ENCODE measurements at regions not wholly inside any gene's neighbourhood (a gene's known extent, or its start where the extent isn't known, plus 50 kb on each side); places are given as distances from the start of the nearest gene placed in this dataset.

GRCh38 chr6:164345806-164346496 is 931.4 kb downstream of the QKI start:
- no peaks in the 10 kb centered on the region for H4K20me1 ChIP-seq (ENCODE audit: insufficient read depth)
- H3K9ac ChIP-seq (ENCODE audit: low read length): no peak overlapping the region
- no peaks in the 10 kb centered on the region for H3K4me1 ChIP-seq (ENCODE audit: control insufficient read depth in 1 of 2, insufficient read depth in 2 of 2, low read length in 2 of 2)
- intact Hi-C loops (cut with micrococcal nuclease): no loop called here
- H3K4me2 ChIP-seq (ENCODE audit: low read length): no peak overlapping the region
- no peak for ATAC-seq
- RAD21 ChIA-PET (ENCODE audit: low non-redundant PET in 1 of 2, low total read pairs in 2 of 2, uncharacterized antibody in 2 of 2, unreplicated experiment in 2 of 2): no interaction called here
- no peaks in the 10 kb centered on the region; a peak in 1 of 4 replicates for H3K9me3 ChIP-seq (ENCODE audit: control insufficient read depth in 1 of 2, insufficient read depth in 1 of 2, low read depth in 1 of 2, low read length in 2 of 2)
- H3K36me3 ChIP-seq (ENCODE audit: control insufficient read depth in 1 of 2, insufficient read depth in 2 of 2, low read length in 2 of 2): no peaks in the 10 kb centered on the region
- no peak for TF ChIP-seq ELF1 (IDR thresholded peaks at IDR 0.05; ENCODE audit: borderline replicate concordance, low read depth)
- TF ChIP-seq MAX (IDR thresholded peaks at IDR 0.05): no peak
- TF ChIP-seq EZH2 (IDR thresholded peaks at IDR 0.05): no peak
- TF ChIP-seq SP1 (IDR thresholded peaks at IDR 0.05; ENCODE audit: low read depth): no peak
- TF ChIP-seq CBX3 (IDR thresholded peaks at IDR 0.05; ENCODE audit: low read depth): no peak
- no peak for TF ChIP-seq EZH2phosphoT487 (IDR thresholded peaks at IDR 0.05; ENCODE audit: borderline replicate concordance)
- no peak for TF ChIP-seq ZNF274 (IDR thresholded peaks at IDR 0.05; ENCODE audit: low read depth, low read length)
- no peak for TF ChIP-seq POLR2A (IDR thresholded peaks at IDR 0.05; ENCODE audit: borderline replicate concordance, extremely low read depth, insufficient read depth, insufficient read length)
- no peak for TF ChIP-seq SRF (IDR thresholded peaks at IDR 0.05; ENCODE audit: low read depth)
- no peak for TF ChIP-seq ZFX (IDR thresholded peaks at IDR 0.05)
- TF ChIP-seq POLR2AphosphoS5 (IDR thresholded peaks at IDR 0.05; ENCODE audit: low read depth, low read length): no peak
- no peak for TF ChIP-seq YY1 (IDR thresholded peaks at IDR 0.05; ENCODE audit: extremely low read depth, insufficient replicate concordance, low read depth, low read length)
- TF ChIP-seq ATF3 (IDR thresholded peaks at IDR 0.05): no peak
- no peak overlapping the region for H2AFZ ChIP-seq (ENCODE audit: low read depth, low read length, poor library complexity, severe bottlenecking)
- POLR2A ChIA-PET: no interaction called here
- H3K4me3 ChIP-seq (replicated peaks in 1 of 2; ENCODE audit: low read depth in 1 of 2, low read length in 2 of 2): no peak overlapping the region
- BruUV-seq (replicated peaks): no TSS peak
- CTCF ChIA-PET: no interaction called here
- H3K27ac ChIP-seq (ENCODE audit: low read depth, low read length): no peak overlapping the region
- H3K9me2 ChIP-seq (ENCODE audit: insufficient read depth): no peaks in the 10 kb centered on the region
- H3K27me3 ChIP-seq (ENCODE audit: insufficient read depth, low read length): no peaks in the 10 kb centered on the region
- DNase-seq (ENCODE audit: low read depth, low spot score): no peak
- H3K79me2 ChIP-seq (ENCODE audit: insufficient read depth, low read length): no peaks in the 10 kb centered on the region
